C4-2B (cell line): ENCODE measurements at regions not wholly inside any gene's neighbourhood (a gene's known extent, or its start where the extent isn't known, plus 50 kb on each side); places are given as distances from the start of the nearest gene placed in this dataset.

Experiments
- ZFX ChIP-seq: fragments of 450-650 bp; IDR thresholded peaks from 2 replicates; pipeline ENCODE4 v1.6.1; 2017
- TF ChIP-seq, protein P1 (sequence below): fragments of 450-650 bp; conservative IDR thresholded peaks from 2 replicates; pipeline ENCODE4 v1.5.1; 2017; ENCODE audit warnings: mild to moderate bottlenecking

DNA sequence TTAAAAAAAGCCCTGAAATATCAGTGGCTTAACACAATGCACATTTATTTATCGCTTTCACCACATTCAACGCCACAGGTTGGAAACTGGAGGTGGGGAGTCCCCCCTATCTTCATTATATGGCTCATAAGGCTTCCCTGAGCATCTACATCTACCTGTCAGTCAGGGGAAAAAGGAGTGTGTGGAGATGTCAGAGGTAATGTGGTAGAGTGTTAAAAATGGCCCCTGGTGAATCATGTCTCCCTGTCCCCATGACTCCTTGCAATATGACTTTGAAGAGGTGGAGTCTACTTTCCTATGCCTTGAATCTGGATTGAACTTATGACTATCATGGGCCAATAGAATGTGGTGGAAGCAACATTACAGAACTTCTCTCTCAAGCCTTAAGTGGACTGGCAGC lies 65.5 kb upstream of the BTBD3 start:
- TF ChIP-seq, protein P1, sequence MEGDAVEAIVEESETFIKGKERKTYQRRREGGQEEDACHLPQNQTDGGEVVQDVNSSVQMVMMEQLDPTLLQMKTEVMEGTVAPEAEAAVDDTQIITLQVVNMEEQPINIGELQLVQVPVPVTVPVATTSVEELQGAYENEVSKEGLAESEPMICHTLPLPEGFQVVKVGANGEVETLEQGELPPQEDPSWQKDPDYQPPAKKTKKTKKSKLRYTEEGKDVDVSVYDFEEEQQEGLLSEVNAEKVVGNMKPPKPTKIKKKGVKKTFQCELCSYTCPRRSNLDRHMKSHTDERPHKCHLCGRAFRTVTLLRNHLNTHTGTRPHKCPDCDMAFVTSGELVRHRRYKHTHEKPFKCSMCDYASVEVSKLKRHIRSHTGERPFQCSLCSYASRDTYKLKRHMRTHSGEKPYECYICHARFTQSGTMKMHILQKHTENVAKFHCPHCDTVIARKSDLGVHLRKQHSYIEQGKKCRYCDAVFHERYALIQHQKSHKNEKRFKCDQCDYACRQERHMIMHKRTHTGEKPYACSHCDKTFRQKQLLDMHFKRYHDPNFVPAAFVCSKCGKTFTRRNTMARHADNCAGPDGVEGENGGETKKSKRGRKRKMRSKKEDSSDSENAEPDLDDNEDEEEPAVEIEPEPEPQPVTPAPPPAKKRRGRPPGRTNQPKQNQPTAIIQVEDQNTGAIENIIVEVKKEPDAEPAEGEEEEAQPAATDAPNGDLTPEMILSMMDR = no peak
- no peak for TF ChIP-seq ZFX
